Mesodermal cell (in vitro differentiated cells): ENCODE measurements at regions not wholly inside any gene's neighbourhood (a gene's known extent, or its start where the extent isn't known, plus 50 kb on each side); places are given as distances from the start of the nearest gene placed in this dataset.

Experiments used
- H3K27ac ChIP-seq: 2 replicates; pipeline ENCODE4 v1.7.0; 2013; ENCODE audit warnings: mild to moderate bottlenecking, low read depth, low read length, moderate library complexity; ENCODE audit not compliant: severe bottlenecking
- H3K36me3 ChIP-seq: 2 replicates; pipeline ENCODE4 v1.7.1; 2013; ENCODE audit warnings: mild to moderate bottlenecking, low read length, moderate library complexity; ENCODE audit not compliant: control insufficient read depth, insufficient read depth
- H3K4me1 ChIP-seq: one replicate; pipeline ENCODE4 v1.7.1; 2013; ENCODE audit warnings: mild to moderate bottlenecking, low read length; ENCODE audit not compliant: insufficient read depth, control insufficient read depth, poor library complexity, severe bottlenecking
- H3K4me3 ChIP-seq: 2 replicates; pipeline ENCODE4 v1.7.0; 2013; ENCODE audit warnings: low read length, control low read depth, mild to moderate bottlenecking; ENCODE audit not compliant: insufficient read depth, poor library complexity, severe bottlenecking; ENCODE audit errors: extremely low read depth
- H3K9me3 ChIP-seq: 2 replicates; pipeline ENCODE4 v1.7.1; 2013; ENCODE audit warnings: mild to moderate bottlenecking, low read length, moderate library complexity; ENCODE audit not compliant: control insufficient read depth
- WGBS, 2 experiments: methylation state at CpG; one replicate each; pipeline ENCODE4 v1.1.5; 2013; ENCODE audit warnings: missing lambda C conversion rate in 2 of 2; ENCODE audit not compliant: insufficient coverage in 2 of 2; 5-methylcytosine and 5-hydroxymethylcytosine counted together

DNA sequence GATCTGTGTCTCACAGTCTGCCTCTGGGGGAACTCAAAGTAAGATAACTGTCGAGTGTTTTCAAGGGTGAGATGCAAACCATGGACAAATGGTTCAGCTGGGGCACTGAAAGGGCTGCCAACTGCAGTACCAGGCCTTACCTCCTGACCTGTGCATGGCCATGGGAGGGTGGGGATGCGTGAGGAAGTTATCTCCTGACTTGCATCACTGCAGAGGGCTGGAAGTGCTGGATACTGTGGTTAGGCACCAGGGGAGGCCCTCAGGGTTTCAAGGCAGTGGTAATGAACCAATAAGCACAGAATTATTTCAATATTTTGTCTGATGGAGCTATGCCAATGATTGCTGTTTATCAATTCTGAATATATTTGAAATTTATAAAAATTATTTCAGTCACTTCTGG is 159.2 kb downstream of the CYLD start:
- WGBS, 2 experiments, result 71 to 95% methylated on average over 1 to 2 of the region's 2 CpGs
- no peaks in the 10 kb centered on the region for H3K9me3 ChIP-seq
- no peaks in the 10 kb centered on the region for H3K36me3 ChIP-seq
- no peak overlapping the region for H3K27ac ChIP-seq
- H3K4me3 ChIP-seq, result no peak overlapping the region
- no peaks in the 10 kb centered on the region for H3K4me1 ChIP-seq

DNA sequence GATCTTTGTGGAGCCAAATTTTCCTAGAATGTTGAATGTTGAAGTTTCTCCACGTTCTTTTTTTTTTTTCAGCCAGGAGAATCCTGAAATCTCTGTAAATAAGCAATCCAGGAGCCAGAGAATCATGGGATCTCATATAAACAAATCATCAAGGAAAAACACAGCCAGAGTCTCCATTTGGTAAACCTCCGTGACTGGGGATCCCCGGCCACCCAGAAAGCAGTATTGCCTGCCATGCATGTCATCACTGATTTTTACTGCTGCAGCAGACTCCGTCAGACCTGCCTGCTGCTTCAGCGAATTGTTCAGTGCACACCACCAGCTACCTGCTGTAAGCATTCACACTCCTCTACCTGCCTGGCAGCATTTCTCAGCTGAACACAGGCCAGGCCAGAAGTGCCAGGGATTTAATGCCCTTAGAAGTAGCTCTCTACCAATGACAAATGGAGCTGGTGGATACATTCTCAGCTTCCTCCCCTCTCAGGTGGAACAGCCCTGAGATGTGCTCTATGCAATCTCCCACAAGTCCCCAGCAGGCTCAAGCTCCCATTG is 158.6 kb downstream of the CYLD start:
- Histone ChIP-seq H3K27ac (no peak overlapping the region), H3K4me1 (no peaks in the 10 kb centered on the region), H3K4me3 (no peak overlapping the region), H3K36me3 (no peaks in the 10 kb centered on the region), H3K9me3 (no peaks in the 10 kb centered on the region)
- WGBS, 2 experiments, result 90 to 91% methylated on average over 5 of the region's 5 CpGs

DNA sequence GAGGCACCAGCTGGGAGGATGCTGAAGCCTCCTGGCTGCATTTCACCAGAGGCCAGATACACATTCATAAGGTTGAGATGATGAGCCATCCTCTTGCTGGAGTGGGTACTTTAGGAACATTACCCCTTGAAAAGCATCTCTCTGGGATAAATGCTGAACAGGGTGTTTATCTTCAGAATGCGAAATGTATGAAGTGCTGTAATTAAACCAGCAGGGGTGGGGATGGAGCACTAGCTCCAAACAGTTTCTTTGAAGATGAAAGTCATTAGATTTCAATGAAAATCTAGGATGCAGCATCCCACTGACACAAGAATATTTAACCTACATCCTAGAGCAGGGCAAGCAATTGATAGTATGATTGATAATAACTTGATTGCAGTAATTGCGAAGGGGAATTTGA is 158.1 kb downstream of the CYLD start:
- Histone ChIP-seq H3K36me3 (no peaks in the 10 kb centered on the region), H3K9me3 (no peaks in the 10 kb centered on the region), H3K4me1 (no peaks in the 10 kb centered on the region), H3K4me3 (no peak overlapping the region), H3K27ac (no peak overlapping the region)
- WGBS, 2 experiments, result 86 to 100% methylated on average over 1 to 2 of the region's 2 CpGs

DNA sequence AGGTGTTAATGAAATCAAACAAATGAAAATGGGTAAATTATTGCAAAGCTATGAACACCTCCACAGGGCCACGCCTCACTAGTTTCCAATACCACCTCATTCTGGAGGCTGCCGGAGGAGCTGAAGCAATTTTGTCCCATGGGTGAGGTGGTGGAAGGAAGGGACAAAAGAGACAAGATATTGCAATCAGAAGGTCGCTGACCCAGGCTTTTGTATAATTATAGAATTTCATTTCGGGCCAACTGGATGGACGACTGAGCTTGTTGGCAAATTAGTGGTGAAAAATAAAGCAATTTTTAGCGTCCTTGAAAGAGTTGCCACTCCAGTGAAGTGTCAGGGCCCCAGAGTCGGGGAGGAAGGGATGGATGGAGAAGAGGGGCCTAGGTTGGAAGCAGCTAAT is 147.9 kb downstream of the CYLD start:
- WGBS, 2 experiments, result 86 to 93% methylated on average over 5 to 7 of the region's 7 CpGs
- H3K9me3 ChIP-seq, result no peaks in the 10 kb centered on the region
- no peaks in the 10 kb centered on the region for H3K36me3 ChIP-seq
- H3K4me1 ChIP-seq, result no peaks in the 10 kb centered on the region
- no peak overlapping the region for H3K4me3 ChIP-seq
- H3K27ac ChIP-seq, result no peak overlapping the region

DNA sequence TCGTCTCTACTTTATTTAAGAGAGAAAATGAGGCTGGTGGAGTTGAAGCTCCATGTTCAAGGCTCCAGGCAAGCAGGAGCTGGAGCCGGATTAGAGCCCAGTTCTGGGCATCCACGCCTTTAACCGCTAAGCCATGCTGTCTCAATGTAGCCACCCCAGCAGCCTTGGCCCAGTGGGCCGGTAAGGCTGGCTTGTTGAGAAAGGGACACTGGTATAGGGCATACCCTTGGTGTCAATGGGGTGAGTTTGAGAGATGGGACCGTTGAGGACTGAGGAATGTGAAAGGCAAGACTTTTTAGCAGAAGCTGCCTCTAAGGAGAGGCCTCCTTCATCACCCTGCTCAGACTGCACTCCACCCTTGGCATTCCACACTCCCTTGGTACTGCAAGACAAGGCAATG is 147.4 kb downstream of the CYLD start:
- H3K9me3 ChIP-seq, result no peaks in the 10 kb centered on the region
- no peak overlapping the region for H3K27ac ChIP-seq
- WGBS, 2 experiments, result 93% methylated on average over 4 to 5 of the region's 6 CpGs
- no peak overlapping the region for H3K4me3 ChIP-seq
- H3K36me3 ChIP-seq, result no peaks in the 10 kb centered on the region
- H3K4me1 ChIP-seq, result no peaks in the 10 kb centered on the region

DNA sequence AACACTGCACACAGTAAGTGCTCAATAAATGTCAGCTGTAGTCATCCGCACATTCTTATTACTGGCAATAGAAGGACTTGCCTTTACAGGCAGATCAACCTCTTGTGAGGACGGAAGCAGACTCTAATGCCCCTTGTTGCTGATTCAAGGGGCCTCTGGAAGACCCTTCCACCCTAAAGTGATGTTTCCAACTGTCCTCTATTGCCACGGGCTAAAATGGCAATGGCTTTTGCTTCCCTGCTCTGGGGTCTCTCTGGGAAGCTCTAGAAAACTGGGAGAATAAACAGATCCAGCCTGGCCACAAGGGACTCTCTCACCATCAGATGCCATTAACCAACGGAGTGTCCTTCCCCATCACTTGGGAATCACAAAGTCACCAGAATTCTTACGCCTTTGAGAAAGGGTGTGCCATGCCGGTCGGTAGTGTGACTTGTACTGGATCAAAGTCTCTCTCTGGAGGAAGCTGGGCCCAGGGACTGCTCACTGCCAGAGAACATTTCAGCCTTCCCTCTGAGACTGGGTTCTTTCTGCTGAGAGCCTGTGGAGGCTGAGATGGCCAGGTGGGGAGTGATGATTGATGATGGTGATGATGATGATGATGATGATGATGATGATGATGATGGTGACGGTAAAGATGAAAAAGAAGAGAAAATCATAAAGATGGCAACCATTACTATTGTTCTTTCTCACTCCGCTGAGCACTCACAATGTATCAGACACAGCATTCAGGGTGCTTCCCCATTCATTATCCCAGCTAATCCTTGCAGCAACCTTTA is 146.8 kb downstream of the CYLD start:
- no peaks in the 10 kb centered on the region for H3K4me1 ChIP-seq
- H3K27ac ChIP-seq, result no peak overlapping the region
- whole genome bisulfite sequencing, 2 experiments, result 90 to 97% methylated on average over 4 to 7 of the region's 9 CpGs
- H3K4me3 ChIP-seq, result no peak overlapping the region
- no peaks in the 10 kb centered on the region for H3K36me3 ChIP-seq
- no peaks in the 10 kb centered on the region for H3K9me3 ChIP-seq

DNA sequence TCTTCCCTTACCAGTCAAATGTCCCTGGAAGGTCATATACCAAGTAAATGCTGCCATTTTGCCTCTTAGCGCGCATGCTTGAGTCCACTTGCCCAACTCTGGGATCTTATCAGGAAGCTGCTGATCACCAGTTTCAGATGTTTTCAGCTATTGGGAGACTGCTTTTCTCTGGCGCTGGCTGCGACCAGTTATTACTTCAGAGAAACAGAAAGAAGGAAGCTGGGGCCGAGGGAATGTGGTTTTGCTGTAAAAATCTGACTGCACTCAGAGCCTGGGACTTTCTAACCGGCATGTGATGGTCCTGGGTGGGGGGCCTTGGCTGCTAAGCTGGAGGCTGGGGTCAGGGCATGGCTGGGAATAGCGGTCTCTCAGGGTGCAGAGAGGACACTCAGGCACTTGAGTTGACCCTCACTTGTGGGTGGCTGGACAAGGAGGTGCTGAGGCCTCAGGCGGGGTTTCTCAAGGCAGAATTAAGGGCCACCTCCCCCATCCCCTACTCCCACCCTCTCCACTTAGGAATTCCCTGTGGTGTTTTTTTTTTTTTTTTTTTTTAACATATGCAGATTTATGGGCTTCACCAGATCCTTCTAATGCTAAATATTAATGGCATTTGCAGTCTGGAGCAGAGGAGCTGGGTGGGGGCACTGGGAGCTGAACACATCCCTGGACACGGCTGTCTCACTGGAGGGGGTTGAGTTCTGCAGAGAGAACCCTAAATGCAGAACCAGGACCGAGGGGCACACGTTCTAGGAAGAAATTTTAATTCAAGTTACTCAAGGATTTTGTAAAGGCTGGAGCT is 145.8 kb downstream of the CYLD start:
- Histone ChIP-seq H3K36me3 (no peaks in the 10 kb centered on the region), H3K4me1 (no peaks in the 10 kb centered on the region), H3K4me3 (no peak overlapping the region), H3K27ac (no peak overlapping the region), H3K9me3 (no peaks in the 10 kb centered on the region)
- 86 to 92% methylated on average over 8 to 9 of the region's 11 CpGs for WGBS, 2 experiments

DNA sequence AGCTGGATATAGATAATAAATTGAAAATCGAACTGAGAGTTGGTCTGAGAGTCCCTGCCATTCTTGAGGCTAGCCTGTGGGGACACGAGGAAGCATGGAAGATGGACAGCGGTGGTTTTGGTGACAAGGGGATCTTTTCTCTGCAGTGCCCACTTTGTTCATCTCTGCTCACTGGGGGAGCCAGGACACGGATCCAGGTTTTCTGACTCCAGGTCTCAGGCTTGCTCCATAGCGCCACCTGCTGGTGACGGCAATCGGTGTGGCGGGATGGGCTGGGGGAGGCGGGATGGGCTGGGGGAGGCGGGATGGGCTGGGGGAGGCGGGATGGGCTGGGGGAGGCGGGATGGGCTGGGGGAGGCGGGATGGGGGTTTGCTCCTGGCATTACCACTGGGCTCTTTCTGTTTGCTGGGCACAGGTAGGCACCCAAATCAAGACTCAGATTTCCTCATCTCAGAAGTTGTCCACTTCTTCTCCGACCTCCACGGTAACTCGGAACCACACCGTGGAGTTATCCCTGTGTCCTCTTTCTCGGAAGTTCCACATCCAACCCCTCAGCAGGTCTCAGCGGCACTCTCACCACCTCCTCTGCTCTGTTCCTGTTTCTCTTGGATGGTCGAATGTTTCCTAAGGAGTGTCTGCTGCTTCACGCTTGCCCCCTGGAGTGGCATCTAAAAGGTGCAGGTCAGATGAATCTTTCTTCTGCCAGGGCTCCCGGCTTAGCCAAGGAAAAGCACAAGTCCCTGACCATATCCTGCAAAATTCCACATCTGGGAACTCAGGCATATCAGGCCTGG is 142.4 kb downstream of the CYLD start:
- H3K4me3 ChIP-seq, result no peak overlapping the region
- WGBS, 2 experiments, result 74 to 76% methylated on average over 11 to 13 of the region's 22 CpGs

DNA sequence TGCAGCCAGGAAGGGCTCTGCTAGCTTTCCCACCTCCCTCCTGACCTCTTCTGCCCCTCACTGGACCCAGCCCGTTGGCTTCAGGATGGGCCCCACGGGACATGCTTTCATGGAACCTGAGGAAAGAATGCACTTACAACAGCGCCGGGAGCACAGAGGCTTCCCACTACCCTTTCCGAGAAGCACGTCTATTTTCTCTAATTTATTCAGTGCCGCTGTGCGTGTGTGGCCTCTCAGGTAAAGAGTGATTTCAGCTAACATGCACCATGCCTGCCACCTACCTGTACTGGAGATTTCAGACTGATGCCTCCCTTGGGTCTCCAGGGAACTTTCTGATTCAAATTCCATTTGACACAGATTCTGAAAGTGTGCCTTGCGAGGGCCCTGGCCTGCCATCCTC is 140.1 kb downstream of the CYLD start:
- Histone ChIP-seq H3K9me3 (no peaks in the 10 kb centered on the region), H3K36me3 (no peaks in the 10 kb centered on the region), H3K4me3 (no peak overlapping the region), H3K4me1 (no peaks in the 10 kb centered on the region), H3K27ac (no peak overlapping the region)
- 86 to 93% methylated on average over 9 of the region's 9 CpGs for WGBS, 2 experiments

More for the DNA sequence above, 142.4 kb downstream of the CYLD start:
- Histone ChIP-seq H3K36me3 (no peaks in the 10 kb centered on the region), H3K4me1 (no peaks in the 10 kb centered on the region), H3K27ac (no peak overlapping the region), H3K9me3 (no peaks in the 10 kb centered on the region)

DNA sequence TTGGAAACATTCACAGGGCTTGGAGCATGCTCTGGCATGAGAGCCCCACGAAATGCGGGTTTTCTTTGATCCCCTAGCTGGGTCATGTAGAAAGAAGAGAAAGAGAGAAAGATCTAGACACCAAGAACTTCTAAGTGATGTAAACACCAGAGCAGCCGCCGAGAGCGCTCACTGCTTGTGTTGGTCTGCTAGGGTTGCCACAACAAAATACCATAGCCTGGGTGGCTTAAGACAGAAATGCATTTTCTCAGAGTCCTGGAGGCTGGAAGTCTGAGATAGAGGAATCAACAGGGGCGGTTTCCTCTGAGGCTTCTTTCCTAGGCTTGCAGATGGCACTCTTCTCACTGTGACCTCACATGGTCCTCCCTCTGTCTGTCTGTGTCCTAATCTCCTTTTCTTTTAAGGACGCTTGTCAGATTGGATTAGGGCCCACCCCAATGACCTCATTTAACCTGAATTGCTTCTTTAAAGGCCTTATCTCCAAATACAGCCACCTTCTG is 139.5 kb downstream of the CYLD start:
- no peaks in the 10 kb centered on the region for H3K9me3 ChIP-seq
- WGBS, 2 experiments, result 81 to 95% methylated on average over 2 to 4 of the region's 7 CpGs
- H3K27ac ChIP-seq, result no peak overlapping the region

More for the DNA sequence above, 139.5 kb downstream of the CYLD start:
- Histone ChIP-seq H3K4me3 (no peak overlapping the region), H3K4me1 (no peaks in the 10 kb centered on the region), H3K36me3 (no peaks in the 10 kb centered on the region)
